ENCODE measurements at regions not wholly inside any gene's neighbourhood (a gene's known extent, or its start where the extent isn't known, plus 50 kb on each side); places are given as distances from the start of the nearest gene placed in this dataset.

- TF ChIP-seq EZH2 (IDR thresholded peaks at IDR 0.05) (no peak), CTCF (IDR thresholded peaks at IDR 0.05) (no peak), EZH2phosphoT487 (IDR thresholded peaks at IDR 0.05) (no peak)
These were observed 51.3 kb upstream of the LIN7A start for GRCh38 chr12:80988986-80989385.

All from neural progenitor cell (in vitro differentiated cells).